SJSA1 (cell line): ENCODE measurements at regions not wholly inside any gene's neighbourhood (a gene's known extent, or its start where the extent isn't known, plus 50 kb on each side); places are given as distances from the start of the nearest gene placed in this dataset.

Experiments
- DNase-seq, 2 experiments: peaks; one replicate each; pipeline ENCODE4 v3.0.0-alpha.2; 2015 to 2020; ENCODE audit warnings: low spot score in 2 of 2, low read depth in 1 of 2
- H3K27ac ChIP-seq: fragments of 250-450 bp; sonication (Bioruptor Pico); 2 replicates; pipeline ENCODE4 v1.5.1; 2020; ENCODE audit warnings: mild to moderate bottlenecking, moderate library complexity
- H3K27me3 ChIP-seq: fragments of 250-450 bp; sonication (Bioruptor Pico); replicated peaks from 2 replicates; pipeline ENCODE4 v1.5.1; 2020; ENCODE audit warnings: mild to moderate bottlenecking, moderate library complexity
- H3K36me3 ChIP-seq: fragments of 250-450 bp; sonication (Bioruptor Pico); 2 replicates; pipeline ENCODE4 v1.5.1; 2020; ENCODE audit warnings: mild to moderate bottlenecking
- H3K4me1 ChIP-seq: fragments of 250-450 bp; sonication (Bioruptor Pico); replicated peaks from 2 replicates; pipeline ENCODE4 v1.6.1; 2021; ENCODE audit warnings: mild to moderate bottlenecking
- H3K4me3 ChIP-seq: fragments of 250-450 bp; sonication (Bioruptor Pico); 2 replicates; pipeline ENCODE4 v1.5.1; 2020; ENCODE audit warnings: mild to moderate bottlenecking
- H3K9me3 ChIP-seq: fragments of 250-450 bp; sonication (Bioruptor Pico); replicated peaks from 2 replicates; pipeline ENCODE4 v1.5.1; 2020; ENCODE audit warnings: mild to moderate bottlenecking

GRCh38 chr18:60146220-60146960 is 226.2 kb downstream of the MC4R start:
- no peaks in the 10 kb centered on the region for H3K4me1 ChIP-seq
- H3K27me3 ChIP-seq, result no peaks in the 10 kb centered on the region
- no peak for DNase-seq
- no peaks in the 10 kb centered on the region for H3K36me3 ChIP-seq
- no peaks in the 10 kb centered on the region for H3K9me3 ChIP-seq
- H3K27ac ChIP-seq, result no peak overlapping the region
- no peak overlapping the region for H3K4me3 ChIP-seq

- H3K27me3 ChIP-seq, result no peaks in the 10 kb centered on the region
- no peaks in the 10 kb centered on the region for H3K4me1 ChIP-seq
- no peak overlapping the region for H3K4me3 ChIP-seq
- H3K27ac ChIP-seq, result no peak overlapping the region
- no peak for DNase-seq
- no peaks in the 10 kb centered on the region for H3K36me3 ChIP-seq
- no peaks in the 10 kb centered on the region for H3K9me3 ChIP-seq
Observed at GRCh38 chr18:60145776-60146175, 226.8 kb downstream of the MC4R start.

- Histone ChIP-seq H3K9me3 (no peaks in the 10 kb centered on the region), H3K27me3 (no peaks in the 10 kb centered on the region), H3K4me3 (no peak overlapping the region), H3K27ac (no peak overlapping the region), H3K36me3 (no peaks in the 10 kb centered on the region), H3K4me1 (no peaks in the 10 kb centered on the region)
- no peak for DNase-seq
Observed at GRCh38 chr18:60134806-60135205, 235.0 kb downstream of the PMAIP1 start.

- Histone ChIP-seq H3K4me1 (no peaks in the 10 kb centered on the region), H3K27ac (no peak overlapping the region), H3K36me3 (no peaks in the 10 kb centered on the region), H3K9me3 (no peaks in the 10 kb centered on the region), H3K27me3 (no peaks in the 10 kb centered on the region), H3K4me3 (no peak overlapping the region)
- no peak for DNase-seq
Observed at GRCh38 chr18:60130284-60130683, 230.5 kb downstream of the PMAIP1 start.

GRCh38 chr18:60123031-60123430 is 223.2 kb downstream of the PMAIP1 start:
- no peak overlapping the region for H3K4me3 ChIP-seq
- no peaks in the 10 kb centered on the region for H3K27me3 ChIP-seq
- no peak overlapping the region for H3K27ac ChIP-seq
- DNase-seq, result no peak
- no peaks in the 10 kb centered on the region for H3K9me3 ChIP-seq
- H3K36me3 ChIP-seq, result no peaks in the 10 kb centered on the region
- H3K4me1 ChIP-seq, result no peaks in the 10 kb centered on the region

- Histone ChIP-seq H3K27ac (no peak overlapping the region), H3K36me3 (no peaks in the 10 kb centered on the region), H3K27me3 (no peaks in the 10 kb centered on the region), H3K9me3 (no peaks in the 10 kb centered on the region), H3K4me3 (no peak overlapping the region), H3K4me1 (no peaks in the 10 kb centered on the region)
- no peak for DNase-seq
Observed at GRCh38 chr18:60122339-60122738, 222.5 kb downstream of the PMAIP1 start.

- Histone ChIP-seq H3K4me1 (no peaks in the 10 kb centered on the region), H3K9me3 (no peaks in the 10 kb centered on the region), H3K36me3 (no peaks in the 10 kb centered on the region), H3K27me3 (no peaks in the 10 kb centered on the region), H3K4me3 (no peak overlapping the region), H3K27ac (no peak overlapping the region)
- no peak for DNase-seq
Observed at GRCh38 chr18:60120231-60120750, 220.5 kb downstream of the PMAIP1 start.

- no peak for DNase-seq
- no peaks in the 10 kb centered on the region for H3K9me3 ChIP-seq
- H3K4me3 ChIP-seq, result no peak overlapping the region
- H3K27me3 ChIP-seq, result no peaks in the 10 kb centered on the region
- no peaks in the 10 kb centered on the region for H3K36me3 ChIP-seq
- no peak overlapping the region for H3K27ac ChIP-seq
- H3K4me1 ChIP-seq, result no peaks in the 10 kb centered on the region
Observed at GRCh38 chr18:60117321-60117720, 217.5 kb downstream of the PMAIP1 start.

- H3K27ac ChIP-seq, result no peak overlapping the region
- no peak overlapping the region for H3K4me3 ChIP-seq
- H3K4me1 ChIP-seq, result no peaks in the 10 kb centered on the region
- no peaks in the 10 kb centered on the region for H3K36me3 ChIP-seq
- H3K9me3 ChIP-seq, result no peaks in the 10 kb centered on the region
- no peaks in the 10 kb centered on the region for H3K27me3 ChIP-seq
- DNase-seq, result no peak
Observed at GRCh38 chr18:60113396-60113795, 213.6 kb downstream of the PMAIP1 start.

- no peaks in the 10 kb centered on the region for H3K4me1 ChIP-seq
- DNase-seq, result no peak
- no peaks in the 10 kb centered on the region for H3K27me3 ChIP-seq
- H3K9me3 ChIP-seq, result no peaks in the 10 kb centered on the region
- H3K4me3 ChIP-seq, result no peak overlapping the region
- no peaks in the 10 kb centered on the region for H3K36me3 ChIP-seq
- no peak overlapping the region for H3K27ac ChIP-seq
Observed at GRCh38 chr18:60112369-60112768, 212.6 kb downstream of the PMAIP1 start.

- Histone ChIP-seq H3K9me3 (no peaks in the 10 kb centered on the region), H3K4me1 (no peaks in the 10 kb centered on the region), H3K27me3 (no peaks in the 10 kb centered on the region), H3K4me3 (no peak overlapping the region), H3K36me3 (no peaks in the 10 kb centered on the region), H3K27ac (no peak overlapping the region)
- DNase-seq, result no peak
Observed at GRCh38 chr18:60111525-60111924, 211.7 kb downstream of the PMAIP1 start.

GRCh38 chr18:60110836-60111235 is 211.0 kb downstream of the PMAIP1 start:
- Histone ChIP-seq H3K36me3 (no peaks in the 10 kb centered on the region), H3K4me1 (no peaks in the 10 kb centered on the region), H3K4me3 (no peak overlapping the region), H3K27me3 (no peaks in the 10 kb centered on the region), H3K27ac (no peak overlapping the region), H3K9me3 (no peaks in the 10 kb centered on the region)
- no peak for DNase-seq

- DNase-seq, result no peak
- H3K9me3 ChIP-seq, result no peaks in the 10 kb centered on the region
- no peak overlapping the region for H3K4me3 ChIP-seq
Observed at GRCh38 chr18:60100778-60101177, 201.0 kb downstream of the PMAIP1 start.

GRCh38 chr18:60099709-60100108 is 199.9 kb downstream of the PMAIP1 start:
- no peaks in the 10 kb centered on the region for H3K4me1 ChIP-seq
- H3K27ac ChIP-seq, result no peak overlapping the region
- H3K36me3 ChIP-seq, result no peaks in the 10 kb centered on the region
- DNase-seq, result no peak
- no peaks in the 10 kb centered on the region for H3K9me3 ChIP-seq
- H3K27me3 ChIP-seq, result no peaks in the 10 kb centered on the region
- no peak overlapping the region for H3K4me3 ChIP-seq

More at GRCh38 chr18:60100778-60101177, 201.0 kb downstream of the PMAIP1 start:
- H3K27me3 ChIP-seq, result no peaks in the 10 kb centered on the region
- no peak overlapping the region for H3K27ac ChIP-seq
- no peaks in the 10 kb centered on the region for H3K4me1 ChIP-seq
- no peaks in the 10 kb centered on the region for H3K36me3 ChIP-seq

GRCh38 chr18:60096428-60096827 is 196.6 kb downstream of the PMAIP1 start:
- Histone ChIP-seq H3K27me3 (no peaks in the 10 kb centered on the region), H3K36me3 (no peaks in the 10 kb centered on the region), H3K9me3 (no peaks in the 10 kb centered on the region), H3K4me1 (no peaks in the 10 kb centered on the region), H3K4me3 (no peak overlapping the region), H3K27ac (no peak overlapping the region)
- DNase-seq, result no peak
